ENCODE measurements at regions not wholly inside any gene's neighbourhood (a gene's known extent, or its start where the extent isn't known, plus 50 kb on each side); places are given as distances from the start of the nearest gene placed in this dataset.
"Not testable (repeated sequence)": the region's sequence is repeated elsewhere in the genome, so short reads cannot be mapped to it uniquely, and the experiment has no call there.

GRCh38 chr3:166444336-166444735, 607.1 kb upstream of the BCHE start:
- DNase-seq = peak in 1 of 2 experiments; percentile 20

- no peak for DNase-seq
Observed at GRCh38 chr3:166435469-166436057, 598.3 kb upstream of the BCHE start.

- no peak for DNase-seq
Observed at GRCh38 chr3:166433060-166433459, 595.8 kb upstream of the BCHE start.

GRCh38 chr3:166425900-166426611, 588.8 kb upstream of the BCHE start:
- peak in 1 of 2 experiments; percentile 1 for DNase-seq

GRCh38 chr3:166425021-166425420, 587.8 kb upstream of the BCHE start:
- DNase-seq = no peak

GRCh38 chr3:166423824-166424513, 586.7 kb upstream of the BCHE start:
- not testable (repeated sequence) for DNase-seq

- no peak for DNase-seq
Observed at GRCh38 chr3:166422556-166422955, 585.3 kb upstream of the BCHE start.

- DNase-seq = no peak
Observed at GRCh38 chr3:166420071-166420470, 582.8 kb upstream of the BCHE start.

- no peak for DNase-seq
Observed at GRCh38 chr3:166405896-166406295, 568.7 kb upstream of the BCHE start.

GRCh38 chr3:166405465-166405864, 568.2 kb upstream of the BCHE start:
- DNase-seq = no peak

GRCh38 chr3:166390303-166390702, 553.1 kb upstream of the BCHE start:
- DNase-seq = no peak

GRCh38 chr3:166388321-166388720, 551.1 kb upstream of the BCHE start:
- no peak for DNase-seq

- DNase-seq = no peak
Observed at GRCh38 chr3:166372571-166373106, 535.4 kb upstream of the BCHE start.

- DNase-seq = no peak
Observed at GRCh38 chr3:166367947-166368533, 530.8 kb upstream of the BCHE start.

- DNase-seq = peak in 1 of 2 experiments; percentile 34
Observed at GRCh38 chr3:166362698-166363097, 525.5 kb upstream of the BCHE start.

- DNase-seq = no peak
Observed at GRCh38 chr3:166360720-166361119, 523.5 kb upstream of the BCHE start.

- no peak for DNase-seq
Observed at GRCh38 chr3:166351461-166351860, 514.2 kb upstream of the BCHE start.

- DNase-seq = no peak
Observed at GRCh38 chr3:166340604-166341266, 503.5 kb upstream of the BCHE start.

GRCh38 chr3:166324401-166324800, 487.2 kb upstream of the BCHE start:
- no peak for DNase-seq

- no peak for DNase-seq
Observed at GRCh38 chr3:166322391-166322790, 485.2 kb upstream of the BCHE start.

GRCh38 chr3:166307756-166308350, 470.6 kb upstream of the BCHE start:
- DNase-seq = no peak

GRCh38 chr3:166304584-166304983, 467.4 kb upstream of the BCHE start:
- no peak for DNase-seq
